Hepatocyte (in vitro differentiated cells): ENCODE measurements at regions not wholly inside any gene's neighbourhood (a gene's known extent, or its start where the extent isn't known, plus 50 kb on each side); places are given as distances from the start of the nearest gene placed in this dataset.
A peak's percentile ranks its signal among the peaks of the same experiment; 100 is the strongest.

Experiments
- DNase-seq: peaks from one replicate; pipeline ENCODE4 v3.0.0-alpha.2; 2016; ENCODE audit warnings: low spot score
- H2AFZ ChIP-seq: fragments of 200-600 bp; sonication (generic); 2 replicates; pipeline ENCODE4 v1.6.0; 2016; ENCODE audit warnings: antibody characterized with exemption, mild to moderate bottlenecking
- H3K27ac ChIP-seq: fragments of 200-600 bp; sonication (generic); 2 replicates; pipeline ENCODE4 v1.5.1; 2016; ENCODE audit warnings: mild to moderate bottlenecking
- H3K27me3 ChIP-seq: fragments of 200-600 bp; sonication (generic); 2 replicates; pipeline ENCODE4 v1.6.1; 2016
- H3K36me3 ChIP-seq: fragments of 200-600 bp; sonication (generic); replicated peaks from 2 replicates; pipeline ENCODE4 v1.5.1; 2016; ENCODE audit warnings: low read depth; ENCODE audit not compliant: insufficient read depth
- H3K4me1 ChIP-seq: fragments of 200-600 bp; sonication (generic); 2 replicates; pipeline ENCODE4 v1.5.1; 2016; ENCODE audit warnings: mild to moderate bottlenecking, moderate library complexity; ENCODE audit not compliant: insufficient read depth
- H3K4me2 ChIP-seq: fragments of 200-600 bp; sonication (generic); 2 replicates; pipeline ENCODE4 v1.6.0; 2016
- H3K4me3 ChIP-seq: fragments of 200-600 bp; sonication (generic); 2 replicates; pipeline ENCODE4 v1.5.1; 2016; ENCODE audit warnings: mild to moderate bottlenecking
- H3K79me2 ChIP-seq: fragments of 200-600 bp; sonication (generic); 2 replicates; pipeline ENCODE4 v1.6.0; 2017; ENCODE audit warnings: mild to moderate bottlenecking
- H3K9me2 ChIP-seq: fragments of 200-600 bp; sonication (generic); replicated peaks from 2 replicates; pipeline ENCODE4 v1.6.0; 2017; ENCODE audit warnings: mild to moderate bottlenecking; ENCODE audit not compliant: insufficient read depth
- H3K9me3 ChIP-seq: fragments of 200-600 bp; sonication (generic); 2 replicates; pipeline ENCODE4 v1.5.1; 2016; ENCODE audit warnings: low read depth, mild to moderate bottlenecking
- H4K20me1 ChIP-seq: fragments of 200-600 bp; sonication (generic); 2 replicates; pipeline ENCODE4 v1.6.0; 2016; ENCODE audit warnings: mild to moderate bottlenecking; ENCODE audit not compliant: insufficient read depth, poor library complexity, severe bottlenecking
- CTCF ChIP-seq: fragments of 200-600 bp; sonication (generic); IDR thresholded peaks from 2 replicates; pipeline ENCODE4 v1.5.1; 2016; ENCODE audit warnings: antibody characterized with exemption, mild to moderate bottlenecking; ENCODE audit not compliant: poor library complexity
- EZH2 ChIP-seq: fragments of 200-600 bp; sonication (generic); IDR thresholded peaks from 2 replicates; pipeline ENCODE4 v1.6.1; 2016; ENCODE audit warnings: antibody characterized with exemption, mild to moderate bottlenecking, borderline replicate concordance
- EZH2phosphoT487 ChIP-seq: fragments of 200-600 bp; sonication (generic); IDR thresholded peaks from one replicate; pipeline ENCODE4 v1.6.1; 2018; ENCODE audit warnings: antibody characterized with exemption, mild to moderate bottlenecking, low read depth, moderate library complexity; ENCODE audit not compliant: unreplicated experiment, severe bottlenecking
- WGBS: methylation state at CpG from one replicate; pipeline ENCODE4 v1.1.6; 2016; ENCODE audit warnings: low lambda C conversion rate; ENCODE audit errors: missing lambda C conversion rate; 5-methylcytosine and 5-hydroxymethylcytosine counted together

GRCh38 chrX:39944416-39944815, 153.3 kb downstream of the BCOR start:
- no peaks in the 10 kb centered on the region for H4K20me1 ChIP-seq
- H3K27me3 ChIP-seq = no peaks in the 10 kb centered on the region
- no peak overlapping the region for H3K4me2 ChIP-seq
- H3K27ac ChIP-seq = no peak overlapping the region
- H3K79me2 ChIP-seq = no peaks in the 10 kb centered on the region
- no peak overlapping the region for H3K4me3 ChIP-seq
- TF ChIP-seq EZH2 = no peak
- no peak for TF ChIP-seq EZH2phosphoT487
- no peak for TF ChIP-seq CTCF
- peaks cover 6% of the 10 kb centered on the region for H3K4me1 ChIP-seq
- H3K9me2 ChIP-seq = no peaks in the 10 kb centered on the region
- no peaks in the 10 kb centered on the region for H3K9me3 ChIP-seq
- H3K36me3 ChIP-seq = no peaks in the 10 kb centered on the region
- no peak for DNase-seq
- H2AFZ ChIP-seq = no peak overlapping the region
- 89% methylated on average over 6 of the region's 6 CpGs for WGBS

GRCh38 chrX:39945709-39946108, 152.0 kb downstream of the BCOR start:
- Histone ChIP-seq H2AFZ (no peak overlapping the region), H3K36me3 (no peaks in the 10 kb centered on the region), H3K27ac (no peak overlapping the region), H3K27me3 (no peaks in the 10 kb centered on the region), H3K79me2 (no peaks in the 10 kb centered on the region), H3K4me2 (no peak overlapping the region), H3K9me2 (no peaks in the 10 kb centered on the region), H3K4me3 (no peak overlapping the region), H4K20me1 (no peaks in the 10 kb centered on the region), H3K4me1 (peaks cover 6% of the 10 kb centered on the region), H3K9me3 (no peaks in the 10 kb centered on the region)
- DNase-seq = no peak
- TF ChIP-seq EZH2phosphoT487 (no peak), CTCF (no peak), EZH2 (no peak)

- Histone ChIP-seq H3K4me1 (peaks cover 6% of the 10 kb centered on the region), H3K9me2 (no peaks in the 10 kb centered on the region), H4K20me1 (no peaks in the 10 kb centered on the region), H3K36me3 (no peaks in the 10 kb centered on the region), H3K9me3 (no peaks in the 10 kb centered on the region), H3K79me2 (no peaks in the 10 kb centered on the region), H3K4me3 (no peak overlapping the region), H3K4me2 (no peak overlapping the region), H3K27ac (no peak overlapping the region), H3K27me3 (no peaks in the 10 kb centered on the region), H2AFZ (no peak overlapping the region)
- 68% methylated on average over 4 of the region's 4 CpGs for WGBS
- DNase-seq = no peak
- TF ChIP-seq CTCF (no peak), EZH2phosphoT487 (no peak), EZH2 (no peak)
Observed at GRCh38 chrX:39946822-39947221, 150.9 kb downstream of the BCOR start.

- DNase-seq = no peak
- no peak overlapping the region for H3K4me3 ChIP-seq
- no peak overlapping the region for H3K4me2 ChIP-seq
- no peaks in the 10 kb centered on the region for H3K36me3 ChIP-seq
- no peak overlapping the region for H3K27ac ChIP-seq
- TF ChIP-seq CTCF (no peak), EZH2phosphoT487 (no peak), EZH2 (no peak)
- H4K20me1 ChIP-seq = no peaks in the 10 kb centered on the region
- H3K9me2 ChIP-seq = no peaks in the 10 kb centered on the region
- H2AFZ ChIP-seq = peak overlapping the region; percentile 56
- no peaks in the 10 kb centered on the region for H3K9me3 ChIP-seq
- peaks cover 14% of the 10 kb centered on the region for H3K4me1 ChIP-seq
- 39% methylated on average over 11 of the region's 11 CpGs for WGBS
- no peaks in the 10 kb centered on the region for H3K79me2 ChIP-seq
- no peaks in the 10 kb centered on the region for H3K27me3 ChIP-seq
Observed at GRCh38 chrX:39948582-39948981, 149.2 kb downstream of the BCOR start.
